CD14-positive monocyte (primary cell): ENCODE measurements at regions not wholly inside any gene's neighbourhood (a gene's known extent, or its start where the extent isn't known, plus 50 kb on each side); places are given as distances from the start of the nearest gene placed in this dataset.

Source experiments
- DNase-seq, 3 donors: peaks; one replicate each; pipeline ENCODE4 v3.0.0-alpha.2; 2011 to 2022
- H2AFZ ChIP-seq: 2 replicates; pipeline ENCODE4 v1.6.0; 2012; ENCODE audit warnings: mild to moderate bottlenecking, low read depth, low read length, inconsistent platforms; ENCODE audit not compliant: insufficient read depth, poor library complexity, severe bottlenecking
- H3K27ac ChIP-seq, 2 donors: 1 replicate in 1 of 2; 2 replicates in 1 of 2; pipeline ENCODE4 v1.5.1; 2012 to 2013; ENCODE audit warnings: low read length in 2 of 2, control low read depth in 1 of 2, inconsistent platforms in 1 of 2, low read depth in 1 of 2, mild to moderate bottlenecking in 1 of 2
- H3K27me3 ChIP-seq, 2 donors: one replicate each; pipeline versions ENCODE4 v1.6.0 to v1.6.1; 2011 to 2013; ENCODE audit warnings: low read length in 2 of 2; ENCODE audit not compliant: control insufficient read depth in 2 of 2, insufficient read depth in 2 of 2
- H3K36me3 ChIP-seq, 2 donors: replicated peaks in 1 of 2; 1 replicate in 1 of 2; 2 replicates in 1 of 2; pipeline versions ENCODE4 v1.5.1 to v1.6.1; 2012 to 2013; ENCODE audit warnings: low read length in 2 of 2, control low read depth in 1 of 2, inconsistent platforms in 1 of 2, mild to moderate bottlenecking in 1 of 2; ENCODE audit not compliant: insufficient read depth in 2 of 2, control insufficient read depth in 1 of 2
- H3K4me1 ChIP-seq, 2 donors: 1 replicate in 1 of 2; 2 replicates in 1 of 2; pipeline versions ENCODE4 v1.5.1 to v1.6.1; 2012 to 2013; ENCODE audit warnings: low read length in 2 of 2, control low read depth in 1 of 2, inconsistent platforms in 1 of 2, mild to moderate bottlenecking in 1 of 2, moderate library complexity in 1 of 2; ENCODE audit not compliant: insufficient read depth in 2 of 2, control insufficient read depth in 1 of 2
- H3K4me2 ChIP-seq: replicated peaks from 2 replicates; pipeline ENCODE3; 2012; ENCODE audit warnings: low read length, moderate library complexity, mild to moderate bottlenecking; ENCODE audit not compliant: poor library complexity, severe bottlenecking; ENCODE audit errors: extremely low read depth
- H3K4me3 ChIP-seq, 3 experiments: fragments of 200-600 bp in 1 of 3; sonication (generic) in 1 of 3; replicated peaks in 1 of 3; 1 replicate in 2 of 3; 2 replicates in 1 of 3; pipeline ENCODE4 v1.5.1; 2011 to 2013; ENCODE audit warnings: low read length in 3 of 3, mild to moderate bottlenecking in 3 of 3, control low read depth in 2 of 3, low read depth in 2 of 3, inconsistent platforms in 1 of 3, moderate library complexity in 1 of 3
- H3K79me2 ChIP-seq: 2 replicates; pipeline ENCODE4 v1.6.0; 2012; ENCODE audit warnings: mild to moderate bottlenecking, control low read depth, inconsistent platforms, low read length, moderate library complexity; ENCODE audit not compliant: insufficient read depth
- H3K9ac ChIP-seq: 2 replicates; pipeline ENCODE4 v1.6.0; 2017; ENCODE audit warnings: low read length, mild to moderate bottlenecking; ENCODE audit not compliant: insufficient read depth, poor library complexity, severe bottlenecking
- H3K9me3 ChIP-seq, 2 donors: replicated peaks in 1 of 2; 1 replicate in 1 of 2; 2 replicates in 1 of 2; pipeline versions ENCODE4 v1.5.1 to v1.6.1; 2012 to 2013; ENCODE audit warnings: low read length in 2 of 2, control low read depth in 1 of 2; ENCODE audit not compliant: control insufficient read depth in 1 of 2, insufficient read depth in 1 of 2
- H4K20me1 ChIP-seq: 2 replicates; pipeline ENCODE4 v1.6.0; 2012; ENCODE audit warnings: mild to moderate bottlenecking, low read length, control low read depth, moderate library complexity; ENCODE audit not compliant: insufficient read depth
- H3K27ac Mint-ChIP-seq, 7 donors: one replicate each; pipeline ENCODE4 v1.8.0; 2020; ENCODE audit warnings: mild to moderate bottlenecking in 7 of 7, mixed read lengths in 7 of 7, moderate library complexity in 6 of 7, inconsistent platforms in 2 of 7
- H3K27me3 Mint-ChIP-seq, 3 donors: one replicate each; pipeline ENCODE4 v1.8.0; 2021 to 2022; ENCODE audit warnings: low read depth in 3 of 3, mild to moderate bottlenecking in 3 of 3, mixed read lengths in 3 of 3, moderate library complexity in 3 of 3, inconsistent platforms in 1 of 3
- H3K36me3 Mint-ChIP-seq, 2 donors: one replicate each; pipeline ENCODE4 v1.8.0; 2020; ENCODE audit warnings: mixed read lengths in 2 of 2, inconsistent platforms in 1 of 2, mild to moderate bottlenecking in 1 of 2
- H3K4me1 Mint-ChIP-seq: one replicate; pipeline ENCODE4 v1.8.0; 2020; ENCODE audit warnings: mild to moderate bottlenecking, mixed read lengths
- H3K4me3 Mint-ChIP-seq, 2 donors: one replicate each; pipeline ENCODE4 v1.8.0; 2020; ENCODE audit warnings: mild to moderate bottlenecking in 2 of 2, mixed read lengths in 2 of 2, moderate library complexity in 1 of 2
- H3K9me3 Mint-ChIP-seq, 7 donors: one replicate each; pipeline ENCODE4 v1.8.0; 2020 to 2022; ENCODE audit warnings: mixed read lengths in 7 of 7, mild to moderate bottlenecking in 6 of 7, moderate library complexity in 6 of 7, inconsistent platforms in 2 of 7
- CTCF ChIP-seq: fragments of 200-600 bp; IDR thresholded peaks from one replicate; pipeline ENCODE4 v1.8.0; 2022; ENCODE audit warnings: antibody characterized with exemption, mild to moderate bottlenecking
- WGBS: methylation state at CpG from one replicate; pipeline ENCODE4 v1.1.5; 2013; ENCODE audit warnings: missing lambda C conversion rate; ENCODE audit not compliant: insufficient coverage; 5-methylcytosine and 5-hydroxymethylcytosine counted together
- intact Hi-C, 2 donors: fragments of 100-400 bp; cut with micrococcal nuclease; formaldehyde crosslinking; loops; one replicate each; pipeline versions ENCODE4 v1.15.0 to v1.15.1; 2023

- intact Hi-C loops: no loop called here
- Histone ChIP-seq H3K36me3 (no peaks in the 10 kb centered on the region), H3K9me3 (no peaks in the 10 kb centered on the region), H3K27me3 (no peaks in the 10 kb centered on the region), H3K27ac (no peak overlapping the region), H3K4me3 (no peak overlapping the region), H3K4me1 (no peaks in the 10 kb centered on the region), H3K9ac (no peak overlapping the region), H2AFZ (no peak overlapping the region), H3K4me2 (no peak overlapping the region), H4K20me1 (no peaks in the 10 kb centered on the region), H3K79me2 (no peaks in the 10 kb centered on the region)
- DNase-seq: no peak
- H3K9me3 Mint-ChIP-seq: peaks cover 0 to 8% (median 0%) of the 10 kb centered on the region in 7 donors
- WGBS: no CpG with 5 or more reads among the region's 1 CpG
- no peaks in the 10 kb centered on the region for H3K4me1 Mint-ChIP-seq
- no peak overlapping the region for H3K27ac Mint-ChIP-seq
- H3K36me3 Mint-ChIP-seq: no peaks in the 10 kb centered on the region
- no peak for TF ChIP-seq CTCF
- H3K27me3 Mint-ChIP-seq: no peaks in the 10 kb centered on the region
- H3K4me3 Mint-ChIP-seq: no peak overlapping the region
Observed at GRCh38 chr2:150378686-150379085, 108.8 kb downstream of the RND3 start.

GRCh38 chr2:150376553-150377335 is 110.7 kb downstream of the RND3 start:
- Histone ChIP-seq H3K4me1 (no peaks in the 10 kb centered on the region), H3K4me3 (no peak overlapping the region), H3K9me3 (no peaks in the 10 kb centered on the region), H3K36me3 (no peaks in the 10 kb centered on the region), H3K27me3 (no peaks in the 10 kb centered on the region), H3K4me2 (no peak overlapping the region), H3K9ac (no peak overlapping the region), H3K79me2 (no peaks in the 10 kb centered on the region), H2AFZ (no peak overlapping the region), H4K20me1 (no peaks in the 10 kb centered on the region), H3K27ac (no peak overlapping the region)
- Mint-ChIP-seq H3K27me3 (no peaks in the 10 kb centered on the region), H3K27ac (no peak overlapping the region), H3K4me3 (no peak overlapping the region), H3K4me1 (no peaks in the 10 kb centered on the region), H3K9me3 (peaks cover 0 to 8% (median 0%) of the 10 kb centered on the region in 7 donors), H3K36me3 (no peaks in the 10 kb centered on the region)
- 55% methylated on average over 3 of the region's 7 CpGs for WGBS
- no peak for TF ChIP-seq CTCF
- no peak for DNase-seq
- intact Hi-C loops: no loop called here
